ENCODE measurements at regions not wholly inside any gene's neighbourhood (a gene's known extent, or its start where the extent isn't known, plus 50 kb on each side); places are given as distances from the start of the nearest gene placed in this dataset.

DNA sequence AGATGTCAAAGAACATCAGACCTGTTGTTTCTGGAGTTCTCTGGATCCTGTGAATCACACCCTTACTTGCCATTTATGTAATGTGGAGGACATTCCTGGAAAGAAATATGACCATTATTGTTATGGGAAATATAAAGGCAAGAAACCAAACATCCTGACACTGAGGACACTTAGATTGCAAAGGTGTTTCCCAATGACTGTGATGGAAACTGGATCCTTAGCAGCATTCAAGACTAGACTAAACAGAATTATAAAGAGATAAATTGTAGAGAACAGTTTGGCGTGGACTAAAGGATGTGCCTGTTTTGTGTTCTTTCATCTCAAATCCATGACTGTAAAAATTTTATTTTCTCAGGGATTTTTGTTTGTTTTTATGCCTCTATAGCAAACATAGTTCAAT, 347.7 kb upstream of the SLC14A2 start:
- ATAC-seq (no peak), DNase-seq (no peak)
- Mint-ChIP-seq H3K4me3 (no peak overlapping the region), H3K27me3 (peaks cover 44% of the 10 kb centered on the region), H3K27ac (no peak overlapping the region), H3K4me1 (no peaks in the 10 kb centered on the region), H3K36me3 (ENCODE audit: low read depth) (no peaks in the 10 kb centered on the region)
- H3K9me3 ChIP-seq (ENCODE audit: control insufficient read depth, low read length, poor library complexity, severe bottlenecking) = no peaks in the 10 kb centered on the region

DNA sequence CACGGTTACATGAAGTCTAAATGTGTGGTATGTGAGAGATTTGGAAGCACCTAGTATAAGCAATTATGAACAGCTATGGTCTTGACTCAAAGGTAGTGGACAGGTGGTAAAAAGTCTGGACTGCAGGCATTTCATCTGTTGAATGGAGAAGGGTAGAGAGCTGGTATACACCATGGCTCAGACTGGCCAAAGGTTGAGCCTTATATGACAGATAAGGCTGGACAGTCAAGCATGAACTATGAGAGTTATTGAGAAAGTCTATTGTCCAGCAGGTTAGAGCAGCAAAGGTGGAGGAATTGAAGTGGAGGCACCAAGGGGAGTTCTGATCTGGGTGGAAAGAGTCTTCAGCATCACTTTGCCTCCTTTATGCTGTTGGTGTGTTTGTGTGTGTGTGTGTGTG, 346.7 kb upstream of the SLC14A2 start:
- H3K36me3 Mint-ChIP-seq (ENCODE audit: low read depth) = peaks cover 2% of the 10 kb centered on the region
- H3K27ac Mint-ChIP-seq = no peak overlapping the region
- ATAC-seq = no peak
- H3K4me1 Mint-ChIP-seq = no peaks in the 10 kb centered on the region
- no peak for DNase-seq
- peaks cover 43% of the 10 kb centered on the region for H3K27me3 Mint-ChIP-seq
- no peak overlapping the region for H3K4me3 Mint-ChIP-seq
- H3K9me3 ChIP-seq (ENCODE audit: control insufficient read depth, low read length, poor library complexity, severe bottlenecking) = no peaks in the 10 kb centered on the region

DNA sequence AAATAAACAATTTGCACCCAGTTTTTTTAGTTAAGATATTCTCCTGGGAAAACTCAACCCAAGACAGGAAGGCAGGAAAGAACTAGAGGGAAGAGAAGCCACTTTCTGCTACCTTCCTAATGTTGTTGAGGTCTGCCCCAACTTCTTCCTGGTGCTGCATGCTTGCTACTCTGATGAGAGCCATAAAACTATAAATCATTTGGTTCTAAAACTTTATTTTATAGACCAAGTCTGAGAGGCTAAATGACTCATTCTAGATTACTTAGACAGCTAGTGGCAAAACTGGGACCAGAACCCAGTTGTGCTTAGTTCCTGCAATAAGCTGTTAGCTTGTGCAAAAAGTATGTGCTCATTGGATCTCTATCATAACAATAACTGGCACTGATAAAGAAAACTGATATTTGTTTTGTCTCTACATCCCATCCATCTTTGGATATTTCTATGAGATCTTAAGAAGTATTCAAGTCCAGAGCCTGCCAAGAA, 344.9 kb upstream of the SLC14A2 start:
- Mint-ChIP-seq H3K4me3 (no peak overlapping the region), H3K27me3 (peaks cover 30% of the 10 kb centered on the region), H3K27ac (no peak overlapping the region), H3K4me1 (no peaks in the 10 kb centered on the region), H3K36me3 (ENCODE audit: low read depth) (peaks cover 2% of the 10 kb centered on the region)
- DNase-seq = no peak
- no peaks in the 10 kb centered on the region for H3K9me3 ChIP-seq (ENCODE audit: control insufficient read depth, low read length, poor library complexity, severe bottlenecking)
- no peak for ATAC-seq

DNA sequence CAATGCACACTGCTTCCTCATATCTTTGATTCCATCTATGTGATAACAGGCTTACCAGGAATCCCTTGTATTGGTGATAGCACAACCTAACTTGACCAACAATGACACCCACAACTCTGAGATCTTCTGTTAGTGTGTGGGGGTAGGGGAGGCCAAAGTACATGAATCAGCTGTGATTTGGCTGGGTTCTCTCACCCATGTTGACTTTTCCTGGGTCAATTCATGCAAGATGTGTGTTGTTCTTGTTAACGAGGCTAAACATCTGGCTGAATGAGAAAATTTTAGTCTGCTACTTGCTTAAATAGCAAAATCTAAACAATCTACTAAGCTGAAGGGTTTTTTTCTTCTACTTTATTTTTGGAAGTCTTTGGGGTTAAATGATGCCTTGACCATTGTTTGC, 341.2 kb upstream of the SLC14A2 start:
- H3K27me3 Mint-ChIP-seq = peaks cover 14% of the 10 kb centered on the region
- no peak overlapping the region for H3K27ac Mint-ChIP-seq
- H3K36me3 Mint-ChIP-seq (ENCODE audit: low read depth) = peaks cover 2% of the 10 kb centered on the region

DNA sequence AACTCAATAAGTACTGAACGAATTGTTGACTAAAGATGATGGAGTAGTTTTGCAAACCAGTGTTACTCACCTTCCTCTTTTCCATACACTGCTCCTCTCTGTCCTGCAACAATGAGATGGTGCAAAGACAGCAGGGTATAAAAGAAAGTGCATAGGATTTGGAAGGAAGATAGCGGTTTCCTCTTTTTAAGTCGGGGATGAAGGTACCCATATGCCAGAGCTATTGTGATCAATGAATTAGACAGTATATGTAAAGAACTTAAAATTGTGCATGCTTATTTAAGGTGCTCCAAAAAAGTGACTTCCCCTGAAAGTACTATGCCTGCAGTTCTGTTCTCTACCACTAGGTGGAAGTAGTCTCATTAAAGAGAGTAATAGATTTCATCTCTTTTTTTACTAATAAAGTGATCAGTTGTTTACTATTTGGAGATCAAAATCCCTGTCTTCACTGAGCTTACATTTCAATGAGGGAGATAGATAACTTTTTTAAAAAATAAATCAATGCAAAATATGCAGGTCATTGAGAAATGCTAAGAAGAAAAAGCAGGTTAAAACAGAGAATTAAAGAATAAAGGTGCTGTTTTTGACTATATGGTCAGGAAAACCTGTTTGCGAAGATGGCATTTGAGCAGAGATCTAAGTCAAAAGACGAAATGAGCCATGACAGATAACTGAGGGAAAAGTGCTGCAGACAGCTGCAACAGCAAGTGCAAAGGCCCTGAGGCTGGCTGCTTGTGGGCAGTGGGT, 339.7 kb upstream of the SLC14A2 start:
- no peaks in the 10 kb centered on the region for H3K9me3 ChIP-seq (ENCODE audit: control insufficient read depth, low read length, poor library complexity, severe bottlenecking)
- Mint-ChIP-seq H3K27ac (no peak overlapping the region), H3K36me3 (ENCODE audit: low read depth) (peaks cover 2% of the 10 kb centered on the region), H3K27me3 (peaks cover 16% of the 10 kb centered on the region), H3K4me1 (no peaks in the 10 kb centered on the region), H3K4me3 (no peak overlapping the region)
- ATAC-seq (no peak), DNase-seq (no peak)

More for the DNA sequence above, 341.2 kb upstream of the SLC14A2 start:
- DNase-seq (no peak), ATAC-seq (no peak)
- H3K4me3 Mint-ChIP-seq = no peak overlapping the region
- H3K4me1 Mint-ChIP-seq = no peaks in the 10 kb centered on the region
- no peaks in the 10 kb centered on the region for H3K9me3 ChIP-seq (ENCODE audit: control insufficient read depth, low read length, poor library complexity, severe bottlenecking)

DNA sequence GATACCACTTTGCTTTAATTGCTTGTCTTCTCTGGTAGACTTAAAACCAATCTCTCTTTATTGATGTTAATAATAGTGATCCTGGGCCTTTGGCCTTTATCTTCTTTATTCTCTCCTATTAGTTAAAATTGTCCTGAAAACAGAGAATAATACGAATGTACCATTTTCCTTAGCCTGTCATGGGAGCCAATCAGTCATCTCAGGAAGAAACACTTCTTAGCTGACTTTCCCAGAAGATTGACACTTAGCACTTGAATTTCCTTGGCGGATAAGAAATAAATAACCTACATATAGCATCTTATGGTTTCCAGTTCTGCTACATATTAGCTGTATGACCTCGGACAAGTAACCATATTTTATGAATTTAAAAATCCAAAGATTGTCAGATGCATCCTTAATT, 338.4 kb upstream of the SLC14A2 start:
- Mint-ChIP-seq H3K36me3 (ENCODE audit: low read depth) (peaks cover 2% of the 10 kb centered on the region), H3K4me3 (no peak overlapping the region), H3K27me3 (peaks cover 27% of the 10 kb centered on the region), H3K4me1 (no peaks in the 10 kb centered on the region), H3K27ac (no peak overlapping the region)
- DNase-seq (no peak), ATAC-seq (no peak)
- H3K9me3 ChIP-seq (ENCODE audit: control insufficient read depth, low read length, poor library complexity, severe bottlenecking) = no peaks in the 10 kb centered on the region

DNA sequence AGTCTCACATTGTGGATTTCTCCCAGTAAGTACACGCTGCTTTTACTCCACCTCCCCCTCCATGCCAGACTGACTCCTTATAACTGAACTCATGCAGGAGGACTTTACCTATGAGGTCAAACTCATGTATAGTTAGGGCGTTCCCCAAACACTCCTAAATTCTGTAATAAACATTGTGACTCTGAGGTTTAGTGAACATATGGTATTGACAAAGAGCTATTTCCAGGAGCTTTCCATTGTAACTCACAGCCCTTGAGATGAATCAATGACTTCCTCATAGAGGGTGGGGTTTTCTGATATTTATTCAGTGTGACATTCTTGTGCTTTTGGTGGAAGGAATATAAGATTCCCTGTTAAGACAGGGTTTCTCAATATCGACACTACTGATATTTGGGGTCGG, 337.4 kb upstream of the SLC14A2 start:
- Mint-ChIP-seq H3K4me3 (no peak overlapping the region), H3K27me3 (peaks cover 27% of the 10 kb centered on the region)
- no peak for ATAC-seq

DNA sequence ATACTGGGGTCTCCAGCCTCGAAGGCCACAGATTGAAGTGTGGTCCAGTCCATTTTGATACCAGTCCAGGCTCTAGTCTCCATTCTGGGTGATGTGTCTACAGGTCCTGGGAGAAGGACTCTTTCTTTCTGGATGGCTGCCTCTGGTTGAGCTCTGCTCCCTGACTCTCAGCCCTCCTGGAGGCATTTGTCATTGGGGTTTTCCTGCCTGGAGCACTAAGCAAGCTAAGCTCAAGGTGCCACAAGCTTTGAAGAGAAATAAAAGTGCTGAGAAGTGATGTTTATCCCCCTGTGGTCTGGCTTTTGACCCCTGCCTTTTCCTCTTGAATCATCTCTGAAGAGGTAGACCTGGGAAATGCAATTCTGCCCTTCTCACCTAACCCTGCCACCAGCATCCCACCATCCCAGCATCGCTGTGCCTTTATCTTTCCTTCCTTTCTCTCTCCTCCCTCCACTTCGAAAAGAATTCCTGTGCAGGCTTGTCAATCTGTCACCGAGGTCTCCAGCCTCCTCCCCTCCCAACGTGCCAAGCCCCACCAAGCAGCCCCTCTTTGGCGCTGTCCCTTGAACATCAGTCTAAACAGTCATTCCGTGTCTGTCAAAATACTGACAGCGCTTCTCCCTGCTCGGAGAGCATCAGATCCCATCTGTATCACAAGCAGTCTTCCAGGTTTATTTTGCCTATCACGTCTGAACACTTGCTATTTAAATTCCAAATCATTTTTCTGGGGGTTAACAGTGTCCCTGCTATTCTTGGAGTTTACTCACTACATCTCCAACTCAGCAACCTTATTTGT, 334.6 kb upstream of the SLC14A2 start:
- H3K27me3 Mint-ChIP-seq = peaks cover 27% of the 10 kb centered on the region
- no peak overlapping the region for H3K27ac Mint-ChIP-seq
- H3K4me3 Mint-ChIP-seq = no peak overlapping the region
- H3K9me3 ChIP-seq (ENCODE audit: control insufficient read depth, low read length, poor library complexity, severe bottlenecking) = no peaks in the 10 kb centered on the region
- H3K36me3 Mint-ChIP-seq (ENCODE audit: low read depth) = no peaks in the 10 kb centered on the region
- peaks cover 2% of the 10 kb centered on the region for H3K4me1 Mint-ChIP-seq
- DNase-seq (no peak), ATAC-seq (no peak)

More for the DNA sequence above, 337.4 kb upstream of the SLC14A2 start:
- H3K4me1 Mint-ChIP-seq = no peaks in the 10 kb centered on the region
- no peaks in the 10 kb centered on the region for H3K9me3 ChIP-seq (ENCODE audit: control insufficient read depth, low read length, poor library complexity, severe bottlenecking)
- H3K27ac Mint-ChIP-seq = no peak overlapping the region
- no peak for DNase-seq
- H3K36me3 Mint-ChIP-seq (ENCODE audit: low read depth) = peaks cover 2% of the 10 kb centered on the region

DNA sequence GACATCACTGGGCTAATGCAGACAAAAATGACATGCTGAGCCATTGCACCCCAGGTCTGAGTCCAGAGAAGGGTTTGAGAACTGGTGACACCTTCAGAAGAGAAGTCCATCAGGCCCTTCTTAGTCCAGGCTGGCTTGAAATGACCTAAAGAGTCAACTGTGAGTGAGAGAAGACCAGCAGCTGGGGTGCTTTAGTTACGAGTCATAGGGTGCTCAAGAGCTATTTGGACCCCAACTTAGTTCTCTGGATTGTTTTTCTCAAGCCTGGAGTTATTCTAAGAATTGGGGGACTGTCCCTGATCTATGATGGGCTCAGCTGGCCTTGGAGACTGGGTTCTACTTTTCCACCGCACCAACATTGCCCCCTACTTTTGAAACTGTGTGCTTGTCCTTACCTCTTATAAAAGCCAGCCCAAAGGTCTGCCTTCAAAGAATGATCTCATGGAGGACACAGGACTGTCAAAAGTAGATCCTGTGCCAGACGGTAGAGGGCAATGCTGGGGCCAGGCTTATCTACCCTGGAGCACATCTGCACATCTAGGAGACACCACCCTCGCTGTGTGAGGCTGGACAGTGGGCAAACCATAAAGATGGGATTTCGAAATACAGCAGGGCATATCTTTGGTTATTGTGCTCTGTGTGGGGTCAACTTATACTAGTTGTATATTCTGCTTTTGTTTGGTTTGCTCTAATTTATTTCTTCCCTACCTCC, 333.0 kb upstream of the SLC14A2 start:
- ATAC-seq = no peak
- Mint-ChIP-seq H3K4me1 (peaks cover 2% of the 10 kb centered on the region), H3K27ac (no peak overlapping the region), H3K27me3 (peaks cover 38% of the 10 kb centered on the region), H3K4me3 (no peak overlapping the region), H3K36me3 (ENCODE audit: low read depth) (no peaks in the 10 kb centered on the region)
- H3K9me3 ChIP-seq (ENCODE audit: control insufficient read depth, low read length, poor library complexity, severe bottlenecking) = no peaks in the 10 kb centered on the region
- no peak for DNase-seq

DNA sequence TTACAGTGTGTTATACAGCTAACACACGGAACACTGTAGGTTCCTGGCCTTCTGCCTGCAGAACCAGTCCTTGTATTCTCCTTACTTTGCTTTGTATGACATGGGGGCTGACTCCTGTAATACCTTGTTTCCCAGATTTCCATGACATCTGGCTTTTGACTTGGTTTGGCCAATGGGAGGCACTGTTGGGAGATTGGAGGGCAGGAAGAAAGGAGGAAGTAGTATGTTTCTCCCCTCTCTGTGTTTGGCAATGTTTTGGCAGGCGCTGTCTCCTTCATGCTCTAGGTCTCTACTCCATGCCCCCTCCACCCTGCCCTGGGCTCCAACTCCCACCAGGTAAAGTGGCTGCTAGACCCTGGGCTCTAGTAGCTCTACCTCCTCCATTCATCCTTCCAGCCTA, 331.1 kb upstream of the SLC14A2 start:
- Mint-ChIP-seq H3K27ac (no peak overlapping the region), H3K36me3 (ENCODE audit: low read depth) (no peaks in the 10 kb centered on the region), H3K4me3 (no peak overlapping the region), H3K27me3 (peaks cover 37% of the 10 kb centered on the region), H3K4me1 (peaks cover 2% of the 10 kb centered on the region)
- H3K9me3 ChIP-seq (ENCODE audit: control insufficient read depth, low read length, poor library complexity, severe bottlenecking) = no peaks in the 10 kb centered on the region
- no peak for DNase-seq
- ATAC-seq = no peak

DNA sequence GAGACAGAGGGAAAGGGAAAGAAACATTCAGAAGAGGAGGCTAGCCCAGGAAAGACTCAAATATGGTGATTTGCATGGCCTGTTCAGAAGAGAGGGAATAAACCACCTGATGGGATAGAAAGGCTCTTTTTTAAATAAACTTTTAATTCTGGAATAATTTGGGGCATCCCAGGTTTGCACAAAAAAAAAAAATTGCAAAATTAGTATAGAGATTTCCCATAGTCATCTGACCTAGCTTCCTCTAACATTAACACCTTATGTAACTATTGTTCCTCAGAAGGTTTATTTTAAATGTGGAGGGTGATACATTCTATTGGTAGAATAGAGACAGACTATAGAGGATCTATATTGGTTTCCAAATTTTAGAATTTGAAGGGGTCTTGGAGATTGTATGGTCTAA, 330.4 kb upstream of the SLC14A2 start:
- H3K4me3 Mint-ChIP-seq = no peak overlapping the region
- H3K4me1 Mint-ChIP-seq = peaks cover 2% of the 10 kb centered on the region
- no peaks in the 10 kb centered on the region for H3K9me3 ChIP-seq (ENCODE audit: control insufficient read depth, low read length, poor library complexity, severe bottlenecking)
- ATAC-seq (no peak), DNase-seq (no peak)
- peaks cover 39% of the 10 kb centered on the region for H3K27me3 Mint-ChIP-seq
- H3K27ac Mint-ChIP-seq = no peak overlapping the region
- H3K36me3 Mint-ChIP-seq (ENCODE audit: low read depth) = no peaks in the 10 kb centered on the region

DNA sequence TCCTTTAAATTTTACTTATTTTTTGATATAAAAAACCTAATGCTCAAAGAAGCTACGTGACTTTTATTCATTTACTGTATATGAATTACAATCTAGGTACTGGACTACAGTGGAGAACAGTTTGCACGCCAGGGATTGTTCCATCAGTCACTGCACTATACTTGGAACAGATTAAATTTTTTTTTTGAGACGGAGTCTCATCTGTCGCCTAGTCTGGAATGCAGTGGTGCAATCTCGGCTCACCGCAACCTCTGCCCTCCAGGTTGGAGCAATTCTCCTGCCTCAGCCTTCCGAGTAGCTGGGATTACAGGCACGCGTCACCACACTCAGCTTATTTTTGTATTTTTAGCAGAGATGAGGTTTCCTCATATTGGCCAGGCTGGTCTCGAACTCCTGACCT, 330.0 kb upstream of the SLC14A2 start:
- ATAC-seq (no peak), DNase-seq (no peak)
- H3K9me3 ChIP-seq (ENCODE audit: control insufficient read depth, low read length, poor library complexity, severe bottlenecking) = no peaks in the 10 kb centered on the region
- H3K4me1 Mint-ChIP-seq = peaks cover 2% of the 10 kb centered on the region
- H3K36me3 Mint-ChIP-seq (ENCODE audit: low read depth) = no peaks in the 10 kb centered on the region
- peaks cover 40% of the 10 kb centered on the region for H3K27me3 Mint-ChIP-seq
- no peak overlapping the region for H3K4me3 Mint-ChIP-seq
- no peak overlapping the region for H3K27ac Mint-ChIP-seq

DNA sequence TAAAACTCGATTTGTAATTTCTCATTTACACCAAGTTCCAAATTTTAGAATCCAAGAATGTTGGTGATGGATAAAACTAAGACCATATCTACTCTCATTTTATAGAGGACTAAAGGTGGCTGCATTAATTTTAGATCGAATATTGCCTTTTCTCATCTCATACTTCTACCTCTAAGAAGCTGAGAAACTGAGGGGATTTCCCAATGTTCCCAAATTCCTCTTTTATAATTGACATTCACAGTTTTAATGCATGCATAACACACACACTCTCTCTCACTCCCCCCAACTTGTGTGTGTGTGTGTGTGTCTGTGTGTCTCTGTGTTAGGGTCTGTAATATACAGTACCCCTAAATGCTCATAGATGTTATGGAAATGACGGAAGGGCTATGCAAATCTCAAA, 328.8 kb upstream of the SLC14A2 start:
- Mint-ChIP-seq H3K27ac (no peak overlapping the region), H3K4me1 (peaks cover 2% of the 10 kb centered on the region)
- ATAC-seq = no peak

More for the DNA sequence above, 328.8 kb upstream of the SLC14A2 start:
- H3K9me3 ChIP-seq (ENCODE audit: control insufficient read depth, low read length, poor library complexity, severe bottlenecking) = no peaks in the 10 kb centered on the region
- Mint-ChIP-seq H3K36me3 (ENCODE audit: low read depth) (no peaks in the 10 kb centered on the region), H3K4me3 (no peak overlapping the region), H3K27me3 (peaks cover 33% of the 10 kb centered on the region)
- no peak for DNase-seq
